HG03039 (cell line): ENCODE measurements at regions not wholly inside any gene's neighbourhood (a gene's known extent, or its start where the extent isn't known, plus 50 kb on each side); places are given as distances from the start of the nearest gene placed in this dataset.

Experiments
- ATAC-seq: cut with Tn5 transposase; IDR thresholded peaks from one replicate; pipeline ENCODE4 v1.9.1; 2021; ENCODE audit warnings: mild to moderate bottlenecking, moderate library complexity; ENCODE audit not compliant: unreplicated experiment

- no peak for ATAC-seq
Measured at GRCh38 chr4:110289601-110290100, 91.2 kb upstream of the ELOVL6 start.

GRCh38 chr4:110287130-110287529 is 88.7 kb upstream of the ELOVL6 start:
- ATAC-seq, result peak; percentile 99

- ATAC-seq, result no peak
Measured at GRCh38 chr4:110278127-110278526, 79.7 kb upstream of the ELOVL6 start.

GRCh38 chr4:110275871-110276270 is 77.5 kb upstream of the ELOVL6 start:
- ATAC-seq, result no peak

- no peak for ATAC-seq
Measured at GRCh38 chr4:110271986-110272385, 73.6 kb upstream of the ELOVL6 start.

- ATAC-seq, result no peak
Measured at GRCh38 chr4:110270492-110271197, 72.2 kb upstream of the ELOVL6 start.

GRCh38 chr4:110268790-110269189 is 70.4 kb upstream of the ELOVL6 start:
- ATAC-seq, result no peak

- no peak for ATAC-seq
Measured at GRCh38 chr4:110268352-110268751, 69.9 kb upstream of the ELOVL6 start.

GRCh38 chr4:110266136-110266535 is 67.7 kb upstream of the ELOVL6 start:
- ATAC-seq, result no peak

- ATAC-seq, result no peak
Measured at GRCh38 chr4:110265001-110265400, 66.6 kb upstream of the ELOVL6 start.

- no peak for ATAC-seq
Measured at GRCh38 chr4:110260299-110260698, 61.9 kb upstream of the ELOVL6 start.

- ATAC-seq, result no peak
Measured at GRCh38 chr4:110250023-110250387, 51.6 kb upstream of the ELOVL6 start.

GRCh38 chr4:110248831-110249253 is 50.4 kb upstream of the ELOVL6 start:
- no peak for ATAC-seq
